Neuronal stem cell (in vitro differentiated cells): ENCODE measurements at regions not wholly inside any gene's neighbourhood (a gene's known extent, or its start where the extent isn't known, plus 50 kb on each side); places are given as distances from the start of the nearest gene placed in this dataset.
A peak's percentile ranks its signal among the peaks of the same experiment; 100 is the strongest.

Experiments used
- DNase-seq: peaks from one replicate; pipeline ENCODE4 v3.0.0-alpha.2; 2013; ENCODE audit warnings: low spot score
- H2AFZ ChIP-seq: one replicate; pipeline ENCODE4 v1.6.1; 2013; ENCODE audit warnings: mild to moderate bottlenecking, low read length, inconsistent platforms
- H2AK5ac ChIP-seq: 2 replicates; pipeline ENCODE4 v1.6.1; 2013; ENCODE audit warnings: low read depth, mild to moderate bottlenecking, inconsistent platforms, low read length, moderate library complexity, mixed read lengths
- H2BK120ac ChIP-seq: 2 replicates; pipeline ENCODE4 v1.6.1; 2013; ENCODE audit warnings: low read depth, mild to moderate bottlenecking, inconsistent platforms, low read length, moderate library complexity, mixed read lengths
- H2BK12ac ChIP-seq: one replicate; pipeline ENCODE4 v1.6.1; 2013; ENCODE audit warnings: low read length, inconsistent platforms
- H2BK15ac ChIP-seq: 2 replicates; pipeline ENCODE4 v1.6.1; 2013; ENCODE audit warnings: mild to moderate bottlenecking, low read length, inconsistent platforms, mixed read lengths
- H2BK5ac ChIP-seq: one replicate; pipeline ENCODE4 v1.6.1; 2013; ENCODE audit warnings: inconsistent platforms, mild to moderate bottlenecking, low read length, moderate library complexity
- H3K14ac ChIP-seq: one replicate; pipeline ENCODE4 v1.6.1; 2013; ENCODE audit warnings: low read length, inconsistent platforms
- H3K18ac ChIP-seq: 2 replicates; pipeline ENCODE4 v1.6.1; 2013; ENCODE audit warnings: low read length, inconsistent platforms
- H3K23ac ChIP-seq: 2 replicates; pipeline ENCODE4 v1.6.1; 2013; ENCODE audit warnings: low read depth, mild to moderate bottlenecking, mixed read lengths, low read length, inconsistent platforms; ENCODE audit not compliant: poor library complexity
- H3K27ac ChIP-seq: replicated peaks from 3 replicates; pipeline ENCODE4 v1.5.1; 2013; ENCODE audit warnings: low read length, inconsistent platforms
- H3K27me3 ChIP-seq, 3 experiments: 2 replicates each; pipeline ENCODE4 v1.6.1; 2013; ENCODE audit warnings: low read length in 3 of 3, mild to moderate bottlenecking in 2 of 3, inconsistent platforms in 1 of 3, low read depth in 1 of 3, mixed read lengths in 1 of 3, moderate library complexity in 1 of 3; ENCODE audit not compliant: control insufficient read depth in 3 of 3, insufficient read depth in 3 of 3
- H3K36me3 ChIP-seq, 2 donors: replicated peaks in 1 of 2; 2 replicates each; pipeline ENCODE4 v1.6.1; 2013; ENCODE audit warnings: low read length in 2 of 2; ENCODE audit not compliant: control insufficient read depth in 2 of 2, insufficient read depth in 2 of 2
- H3K4ac ChIP-seq: 2 replicates; pipeline ENCODE4 v1.6.1; 2013; ENCODE audit warnings: inconsistent platforms, mild to moderate bottlenecking, low read length, moderate library complexity
- H3K4me1 ChIP-seq, 2 donors: 1 replicate in 1 of 2; 2 replicates in 1 of 2; pipeline ENCODE4 v1.6.1; 2013; ENCODE audit warnings: low read length in 2 of 2, low read depth in 1 of 2; ENCODE audit not compliant: control insufficient read depth in 2 of 2, insufficient read depth in 1 of 2
- H3K4me2 ChIP-seq: one replicate; pipeline ENCODE4 v1.6.1; 2013; ENCODE audit warnings: mild to moderate bottlenecking, low read length, inconsistent platforms; ENCODE audit not compliant: insufficient read depth, poor library complexity, severe bottlenecking
- H3K4me3 ChIP-seq, 2 donors: 2 replicates each; pipeline ENCODE4 v1.5.1; 2013; ENCODE audit warnings: low read length in 2 of 2, mild to moderate bottlenecking in 2 of 2, inconsistent platforms in 1 of 2, moderate library complexity in 1 of 2
- H3K79me1 ChIP-seq: one replicate; pipeline ENCODE4 v1.6.1; 2013; ENCODE audit warnings: low read depth, mild to moderate bottlenecking, inconsistent platforms, low read length, moderate library complexity
- H3K9ac ChIP-seq: one replicate; pipeline ENCODE4 v1.6.1; 2013; ENCODE audit warnings: mild to moderate bottlenecking, low read depth, low read length, inconsistent platforms; ENCODE audit not compliant: poor library complexity
- H3K9me3 ChIP-seq, 2 donors: replicated peaks in 1 of 2; 2 replicates each; pipeline versions ENCODE3 to v1.6.1; 2013; ENCODE audit warnings: low read length in 2 of 2, mild to moderate bottlenecking in 2 of 2, inconsistent platforms in 1 of 2, low read depth in 1 of 2, mixed read lengths in 1 of 2, moderate library complexity in 1 of 2; ENCODE audit not compliant: control insufficient read depth in 2 of 2, insufficient read depth in 1 of 2
- H4K8ac ChIP-seq: one replicate; pipeline ENCODE4 v1.6.1; 2013; ENCODE audit warnings: low read depth, mild to moderate bottlenecking, inconsistent platforms, low read length, moderate library complexity
- H4K91ac ChIP-seq: one replicate; pipeline ENCODE4 v1.6.1; 2013; ENCODE audit warnings: low read length, low read depth, mild to moderate bottlenecking, inconsistent platforms; ENCODE audit not compliant: poor library complexity
- WGBS, 2 donors: extraction: QIAGEN DNeasy Blood & Tissue Kit; methylation state at CpG; one replicate each; pipeline ENCODE4 v1.1.7; 2013; ENCODE audit warnings: missing lambda C conversion rate in 2 of 2, mixed read lengths in 1 of 2; ENCODE audit not compliant: insufficient read length in 2 of 2, insufficient replicate concordance in 1 of 2; ENCODE audit errors: extremely low coverage in 2 of 2; 5-methylcytosine and 5-hydroxymethylcytosine counted together

GRCh38 chr7:41149576-41149975 is 553.3 kb downstream of the INHBA start:
- Histone ChIP-seq H3K14ac (no peak overlapping the region), H3K4ac (no peak overlapping the region), H3K27ac (no peak overlapping the region), H3K36me3 (no peaks in the 10 kb centered on the region), H3K79me1 (no peaks in the 10 kb centered on the region), H3K9ac (no peak overlapping the region), H3K23ac (peak overlapping the region; percentile 31), H3K9me3 (peaks cover 0 to 2% of the 10 kb centered on the region in 2 donors), H2BK120ac (no peak overlapping the region), H3K4me1 (no peaks in the 10 kb centered on the region), H3K27me3 (no peaks in the 10 kb centered on the region), H3K18ac (no peak overlapping the region), H2AFZ (no peak overlapping the region), H2BK5ac (no peak overlapping the region), H3K4me3 (no peak overlapping the region), H3K4me2 (no peak overlapping the region), H4K91ac (no peak overlapping the region), H4K8ac (no peak overlapping the region), H2BK15ac (no peak overlapping the region), H2AK5ac (no peak overlapping the region), H2BK12ac (no peak overlapping the region)
- DNase-seq: no peak
- no CpG with 5 or more reads among the region's 16 CpGs for WGBS, 2 donors

- Histone ChIP-seq H3K9me3 (peaks cover 0 to 2% of the 10 kb centered on the region in 2 donors), H2BK120ac (no peak overlapping the region), H3K4me1 (no peaks in the 10 kb centered on the region), H2AFZ (no peak overlapping the region), H2BK12ac (no peak overlapping the region), H3K23ac (no peak overlapping the region), H2BK15ac (no peak overlapping the region), H3K27me3 (no peaks in the 10 kb centered on the region), H3K9ac (no peak overlapping the region), H2BK5ac (no peak overlapping the region), H4K8ac (no peak overlapping the region), H3K4me3 (no peak overlapping the region), H3K18ac (no peak overlapping the region), H3K36me3 (no peaks in the 10 kb centered on the region), H3K79me1 (no peaks in the 10 kb centered on the region), H3K4me2 (no peak overlapping the region), H2AK5ac (no peak overlapping the region), H3K4ac (no peak overlapping the region), H3K14ac (no peak overlapping the region), H3K27ac (no peak overlapping the region), H4K91ac (no peak overlapping the region)
- WGBS, 2 donors: no CpG with 5 or more reads among the region's 1 CpG
- DNase-seq: no peak
These were observed 554.4 kb downstream of the INHBA start for GRCh38 chr7:41148521-41148951.

- H3K4me3 ChIP-seq: no peak overlapping the region
- no peak overlapping the region for H4K91ac ChIP-seq
- no peaks in the 10 kb centered on the region for H3K4me1 ChIP-seq
- H3K23ac ChIP-seq: no peak overlapping the region
- no peak overlapping the region for H2BK5ac ChIP-seq
- H3K4me2 ChIP-seq: no peak overlapping the region
- WGBS, 2 donors: no CpG with 5 or more reads among the region's 3 CpGs
- no peak overlapping the region for H3K27ac ChIP-seq
- H3K18ac ChIP-seq: no peak overlapping the region
- H3K27me3 ChIP-seq: no peaks in the 10 kb centered on the region
- no peak overlapping the region for H2AK5ac ChIP-seq
- peaks cover 0 to 2% of the 10 kb centered on the region in 2 donors for H3K9me3 ChIP-seq
- no peak overlapping the region for H3K14ac ChIP-seq
- no peak overlapping the region for H4K8ac ChIP-seq
- H3K79me1 ChIP-seq: no peaks in the 10 kb centered on the region
- no peaks in the 10 kb centered on the region for H3K36me3 ChIP-seq
- H2AFZ ChIP-seq: peak overlapping the region; percentile 51
- H3K9ac ChIP-seq: no peak overlapping the region
- H2BK120ac ChIP-seq: no peak overlapping the region
- no peak for DNase-seq
- H3K4ac ChIP-seq: no peak overlapping the region
- no peak overlapping the region for H2BK12ac ChIP-seq
- H2BK15ac ChIP-seq: no peak overlapping the region
These were observed 555.0 kb downstream of the INHBA start for GRCh38 chr7:41147606-41148485.

GRCh38 chr7:41146429-41146828 is 556.5 kb downstream of the INHBA start:
- Histone ChIP-seq H3K18ac (no peak overlapping the region), H3K9me3 (peaks cover 0 to 2% of the 10 kb centered on the region in 2 donors), H3K23ac (no peak overlapping the region), H2AFZ (no peak overlapping the region), H2BK15ac (no peak overlapping the region), H3K27ac (no peak overlapping the region), H3K4me2 (no peak overlapping the region), H3K36me3 (no peaks in the 10 kb centered on the region), H3K9ac (no peak overlapping the region), H3K79me1 (no peaks in the 10 kb centered on the region), H3K4me3 (no peak overlapping the region), H2BK5ac (no peak overlapping the region), H2BK120ac (no peak overlapping the region), H3K14ac (no peak overlapping the region), H2BK12ac (no peak overlapping the region), H2AK5ac (no peak overlapping the region), H3K27me3 (no peaks in the 10 kb centered on the region), H3K4me1 (no peaks in the 10 kb centered on the region), H4K91ac (no peak overlapping the region), H3K4ac (no peak overlapping the region), H4K8ac (no peak overlapping the region)
- WGBS, 2 donors: no CpG with 5 or more reads among the region's 3 CpGs
- no peak for DNase-seq
